SH-SY5Y (cell line): ENCODE measurements at regions not wholly inside any gene's neighbourhood (a gene's known extent, or its start where the extent isn't known, plus 50 kb on each side); places are given as distances from the start of the nearest gene placed in this dataset.

Source experiments
- GATA2 ChIP-seq: IDR thresholded peaks from 2 replicates; pipeline ENCODE4 v1.6.1; 2011; ENCODE audit warnings: mild to moderate bottlenecking, low read depth, low read length
- GATA3 ChIP-seq: IDR thresholded peaks from 2 replicates; pipeline ENCODE4 v1.6.1; 2011; ENCODE audit warnings: low read depth, mild to moderate bottlenecking, low read length, moderate library complexity

GRCh38 chr2:65628156-65628555, 195.8 kb upstream of the SPRED2 start:
- no peak for TF ChIP-seq GATA2
- no peak for TF ChIP-seq GATA3
